ENCODE measurements at regions not wholly inside any gene's neighbourhood (a gene's known extent, or its start where the extent isn't known, plus 50 kb on each side); places are given as distances from the start of the nearest gene placed in this dataset.

DNA sequence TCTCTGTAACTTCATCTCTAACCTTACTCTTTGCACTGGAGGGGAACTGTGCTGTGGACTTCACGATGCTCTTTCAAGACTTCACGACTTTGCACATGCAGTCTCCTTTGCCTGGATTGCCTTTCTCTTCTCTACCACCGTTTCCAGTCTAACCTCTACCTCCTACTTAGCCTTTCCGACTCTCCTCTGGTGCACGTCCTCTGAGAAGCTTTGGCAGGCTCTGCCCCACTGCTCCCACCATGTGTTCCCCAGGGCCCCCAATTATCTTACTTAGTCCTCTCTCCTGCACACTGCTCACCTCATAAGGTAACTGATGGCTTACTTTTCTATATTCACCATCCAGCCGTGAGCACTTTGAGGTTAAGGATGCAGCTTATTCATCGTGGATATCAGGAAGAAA is 101.7 kb upstream of the GJB5 start:
- Histone ChIP-seq H3K36me3 (ENCODE audit: control insufficient read depth, insufficient read depth, low read length) (no peaks in the 10 kb centered on the region), H3K4me3 (ENCODE audit: low read depth, low read length) (no peak overlapping the region), H3K27me3 (ENCODE audit: control insufficient read depth, insufficient read depth, low read length) (no peaks in the 10 kb centered on the region)
- TF ChIP-seq, protein P1, sequence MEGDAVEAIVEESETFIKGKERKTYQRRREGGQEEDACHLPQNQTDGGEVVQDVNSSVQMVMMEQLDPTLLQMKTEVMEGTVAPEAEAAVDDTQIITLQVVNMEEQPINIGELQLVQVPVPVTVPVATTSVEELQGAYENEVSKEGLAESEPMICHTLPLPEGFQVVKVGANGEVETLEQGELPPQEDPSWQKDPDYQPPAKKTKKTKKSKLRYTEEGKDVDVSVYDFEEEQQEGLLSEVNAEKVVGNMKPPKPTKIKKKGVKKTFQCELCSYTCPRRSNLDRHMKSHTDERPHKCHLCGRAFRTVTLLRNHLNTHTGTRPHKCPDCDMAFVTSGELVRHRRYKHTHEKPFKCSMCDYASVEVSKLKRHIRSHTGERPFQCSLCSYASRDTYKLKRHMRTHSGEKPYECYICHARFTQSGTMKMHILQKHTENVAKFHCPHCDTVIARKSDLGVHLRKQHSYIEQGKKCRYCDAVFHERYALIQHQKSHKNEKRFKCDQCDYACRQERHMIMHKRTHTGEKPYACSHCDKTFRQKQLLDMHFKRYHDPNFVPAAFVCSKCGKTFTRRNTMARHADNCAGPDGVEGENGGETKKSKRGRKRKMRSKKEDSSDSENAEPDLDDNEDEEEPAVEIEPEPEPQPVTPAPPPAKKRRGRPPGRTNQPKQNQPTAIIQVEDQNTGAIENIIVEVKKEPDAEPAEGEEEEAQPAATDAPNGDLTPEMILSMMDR (IDR thresholded peaks at IDR 0.05; ENCODE audit: insufficient read depth, low read length, severe bottlenecking), result no peak
- FAIRE-seq (no peak), DNase-seq (ENCODE audit: low read depth) (no peak)

DNA sequence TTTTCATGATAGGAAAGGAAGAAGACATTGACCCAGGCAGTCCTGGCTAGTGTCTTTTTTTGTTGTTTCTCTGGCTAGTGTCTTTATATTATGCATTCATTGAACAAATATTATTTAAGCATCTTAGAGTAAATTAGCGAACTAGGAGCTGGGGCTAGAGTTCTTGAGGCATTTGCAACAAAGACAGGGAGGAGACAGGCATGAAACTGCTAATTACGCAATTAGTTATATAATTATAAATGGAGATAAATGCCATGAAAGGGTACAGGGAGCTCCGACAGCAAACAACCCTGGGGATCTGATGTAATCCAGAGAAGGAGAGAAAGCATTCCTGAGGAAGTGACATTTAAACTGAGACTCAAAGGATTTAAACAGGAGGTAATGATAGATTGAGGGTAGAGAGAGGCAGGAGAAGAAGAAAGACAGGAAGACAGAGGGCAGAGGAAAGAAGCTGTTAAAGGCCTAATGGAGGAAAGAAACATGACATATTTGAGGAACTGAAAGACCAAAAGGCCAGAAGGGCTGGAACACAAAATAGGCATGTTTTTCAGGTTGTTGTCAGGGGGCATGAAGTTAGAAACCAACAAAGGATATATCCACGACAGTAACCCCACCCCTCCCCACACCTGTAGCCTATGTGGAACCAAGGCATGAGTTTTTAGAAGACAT is 99.5 kb upstream of the GJB5 start:
- H3K4me3 ChIP-seq (ENCODE audit: low read depth, low read length), result no peak overlapping the region
- H3K36me3 ChIP-seq (ENCODE audit: control insufficient read depth, insufficient read depth, low read length), result no peaks in the 10 kb centered on the region
- DNase-seq (ENCODE audit: low read depth) (no peak), FAIRE-seq (no peak)
- H3K27me3 ChIP-seq (ENCODE audit: control insufficient read depth, insufficient read depth, low read length), result no peaks in the 10 kb centered on the region
- TF ChIP-seq, protein P1 (IDR thresholded peaks at IDR 0.05; ENCODE audit: insufficient read depth, low read length, severe bottlenecking), result no peak

DNA sequence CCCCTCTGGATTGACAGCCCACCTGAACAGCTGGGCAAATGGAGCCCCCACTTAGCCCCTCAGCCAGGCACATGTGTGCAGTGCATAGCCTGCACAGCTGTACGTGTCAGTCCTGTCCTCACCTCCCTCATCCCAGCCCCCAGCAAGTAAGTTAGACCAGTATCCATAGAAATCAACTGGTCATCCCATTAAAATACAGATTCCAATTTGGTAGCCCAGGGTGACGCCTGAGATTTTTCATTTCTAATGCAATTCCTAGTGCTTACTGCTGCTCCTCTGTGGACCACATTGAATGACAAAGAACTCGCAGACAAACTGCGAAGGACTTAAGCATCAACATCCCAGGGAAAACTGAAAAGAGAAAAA is 99.0 kb upstream of the GJB5 start:
- no peak overlapping the region for H3K4me3 ChIP-seq (ENCODE audit: low read depth, low read length)
- no peak for DNase-seq (ENCODE audit: low read depth)
- TF ChIP-seq, protein P1 (IDR thresholded peaks at IDR 0.05; ENCODE audit: insufficient read depth, low read length, severe bottlenecking), result no peak
- no peak for FAIRE-seq
- no peaks in the 10 kb centered on the region for H3K36me3 ChIP-seq (ENCODE audit: control insufficient read depth, insufficient read depth, low read length)
- H3K27me3 ChIP-seq (ENCODE audit: control insufficient read depth, insufficient read depth, low read length), result no peaks in the 10 kb centered on the region

DNA sequence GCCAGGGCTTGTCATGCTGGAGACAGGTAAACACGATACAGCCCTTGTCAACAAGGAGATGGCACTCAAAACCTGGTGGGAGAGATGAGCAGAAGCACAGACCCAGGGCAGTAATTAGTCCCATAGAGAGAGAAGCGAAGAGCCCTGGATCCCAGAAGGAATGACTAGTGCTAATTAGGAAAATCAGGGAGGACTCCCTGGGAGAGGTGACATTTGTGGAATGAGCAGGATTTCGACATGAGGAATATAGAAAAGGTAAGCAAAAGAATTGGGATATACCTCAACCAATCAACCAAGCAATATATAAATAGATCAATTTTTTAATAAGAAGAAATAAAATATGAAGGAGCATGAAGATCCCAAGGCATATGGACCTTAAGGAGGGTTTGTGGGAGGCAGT is 98.5 kb upstream of the GJB5 start:
- DNase-seq (ENCODE audit: low read depth) (no peak), FAIRE-seq (no peak)
- no peak overlapping the region for H3K4me3 ChIP-seq (ENCODE audit: low read depth, low read length)
- TF ChIP-seq, protein P1 (IDR thresholded peaks at IDR 0.05; ENCODE audit: insufficient read depth, low read length, severe bottlenecking), result no peak
- H3K27me3 ChIP-seq (ENCODE audit: control insufficient read depth, insufficient read depth, low read length), result no peaks in the 10 kb centered on the region
- no peaks in the 10 kb centered on the region for H3K36me3 ChIP-seq (ENCODE audit: control insufficient read depth, insufficient read depth, low read length)

DNA sequence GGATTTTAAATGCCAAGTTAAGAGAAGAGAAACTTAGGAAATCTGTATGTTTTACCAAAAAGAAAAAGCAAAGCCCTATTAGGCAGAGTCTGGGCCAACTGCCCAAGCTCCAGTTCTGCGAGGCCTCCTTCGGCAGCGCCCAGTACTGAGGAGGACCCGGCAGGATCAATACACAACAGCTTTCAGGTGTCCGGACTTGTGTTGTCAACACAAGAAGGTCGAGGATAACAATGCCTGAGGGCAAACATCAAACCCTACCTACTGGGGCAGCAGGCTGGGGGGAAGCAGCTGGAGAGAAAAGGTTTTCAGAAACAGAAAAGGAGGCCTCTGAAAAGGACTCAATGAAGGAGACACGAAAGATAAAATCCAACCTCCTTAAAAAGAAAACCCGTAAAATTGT is 98.1 kb upstream of the GJB5 start:
- H3K27me3 ChIP-seq (ENCODE audit: control insufficient read depth, insufficient read depth, low read length), result no peaks in the 10 kb centered on the region
- no peak overlapping the region for H3K4me3 ChIP-seq (ENCODE audit: low read depth, low read length)
- no peak for DNase-seq (ENCODE audit: low read depth)
- no peaks in the 10 kb centered on the region for H3K36me3 ChIP-seq (ENCODE audit: control insufficient read depth, insufficient read depth, low read length)
- TF ChIP-seq, protein P1 (IDR thresholded peaks at IDR 0.05; ENCODE audit: insufficient read depth, low read length, severe bottlenecking), result no peak
- FAIRE-seq, result no peak

DNA sequence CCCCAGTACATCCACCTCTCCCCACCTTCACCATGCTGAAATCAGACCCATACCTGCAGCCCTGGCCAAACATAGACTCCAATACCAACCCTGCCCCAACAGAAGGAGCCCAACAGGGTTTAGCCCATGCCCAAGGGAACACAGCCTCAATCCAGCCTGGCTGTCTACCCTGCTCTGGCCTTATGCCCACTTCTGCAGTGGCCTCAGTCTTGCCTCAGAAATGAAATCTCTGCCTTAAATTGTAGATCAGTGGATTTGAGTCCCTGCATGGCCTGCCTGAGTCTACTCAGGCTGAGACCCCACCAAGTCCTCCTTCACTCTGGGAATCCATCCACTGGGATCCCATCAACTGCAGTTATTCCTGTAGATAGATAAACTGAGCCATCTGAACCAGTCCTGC is 97.6 kb upstream of the GJB5 start:
- DNase-seq (ENCODE audit: low read depth) (no peak), FAIRE-seq (no peak)
- Histone ChIP-seq H3K36me3 (ENCODE audit: control insufficient read depth, insufficient read depth, low read length) (no peaks in the 10 kb centered on the region), H3K4me3 (ENCODE audit: low read depth, low read length) (no peak overlapping the region), H3K27me3 (ENCODE audit: control insufficient read depth, insufficient read depth, low read length) (no peaks in the 10 kb centered on the region)
- TF ChIP-seq, protein P1 (IDR thresholded peaks at IDR 0.05; ENCODE audit: insufficient read depth, low read length, severe bottlenecking), result no peak

All from bronchial epithelial cell (primary cell).